Lower leg skin (tissue), 3 donors: ENCODE measurements at regions not wholly inside any gene's neighbourhood (a gene's known extent, or its start where the extent isn't known, plus 50 kb on each side); places are given as distances from the start of the nearest gene placed in this dataset.

ENCODE experiments used
- CTCF ChIP-seq, 3 donors: fragments of 450-650 bp; IDR thresholded peaks; one replicate each; pipeline ENCODE4 v1.5.1; 2016; ENCODE audit warnings: antibody characterized with exemption in 3 of 3, mild to moderate bottlenecking in 3 of 3, moderate library complexity in 2 of 3
- POLR2A ChIP-seq, 2 donors: fragments of 450-650 bp; IDR thresholded peaks; one replicate each; pipeline ENCODE4 v1.6.1; 2016 to 2017; ENCODE audit warnings: antibody characterized with exemption in 2 of 2, mild to moderate bottlenecking in 1 of 2, moderate library complexity in 1 of 2

GRCh38 chr17:33561569-33562334 is 268.7 kb upstream of the ASIC2 start:
- TF ChIP-seq CTCF (IDR thresholded peaks at IDR 0.05) (no peak), POLR2A (IDR thresholded peaks at IDR 0.05) (no peak)
